SK-N-SH (cell line): ENCODE measurements at regions not wholly inside any gene's neighbourhood (a gene's known extent, or its start where the extent isn't known, plus 50 kb on each side); places are given as distances from the start of the nearest gene placed in this dataset.

Experiments
- CHD2 ChIP-seq: fragments of 150-350 bp; IDR thresholded peaks from 2 replicates; pipeline ENCODE4 v1.6.1; 2018; ENCODE audit warnings: low read length; ENCODE audit not compliant: partially characterized antibody
- CTCF ChIP-seq: fragments of 200-600 bp; sonication (generic); IDR thresholded peaks from 2 replicates; pipeline ENCODE4 v1.6.1; 2017; ENCODE audit warnings: antibody characterized with exemption, mild to moderate bottlenecking, moderate library complexity
- EP300 ChIP-seq, 2 experiments: IDR thresholded peaks; 2 replicates each; pipeline versions ENCODE4 v1.4.0 to v1.6.1; 2012; ENCODE audit warnings: borderline replicate concordance in 1 of 2, low read depth in 1 of 2, low read length in 1 of 2
- EZH2phosphoT487 ChIP-seq: fragments of 200-600 bp; sonication (generic); IDR thresholded peaks from 2 replicates; pipeline ENCODE4 v1.6.1; 2017; ENCODE audit warnings: low read depth, mixed run types, mild to moderate bottlenecking, antibody characterized with exemption, moderate library complexity, borderline replicate concordance
- MXI1 ChIP-seq: IDR thresholded peaks from 2 replicates; pipeline ENCODE4 v1.6.1; 2012; ENCODE audit warnings: mild to moderate bottlenecking, low read depth, low read length, improper control_type of control experiment
- RAD21 ChIP-seq: IDR thresholded peaks from 2 replicates; pipeline ENCODE4 v1.6.1; 2012; ENCODE audit warnings: mild to moderate bottlenecking, low read length
- REST ChIP-seq: IDR thresholded peaks from 2 replicates; pipeline ENCODE4 v1.6.1; 2012; ENCODE audit warnings: mild to moderate bottlenecking, low read depth, low read length, moderate library complexity
- RXRA ChIP-seq: IDR thresholded peaks from 2 replicates; pipeline ENCODE4 v1.4.0; 2012; ENCODE audit warnings: low read depth, mild to moderate bottlenecking, borderline replicate concordance
- TCF12 ChIP-seq: IDR thresholded peaks from 2 replicates; pipeline ENCODE4 v1.4.0; 2012
- TEAD4 ChIP-seq: IDR thresholded peaks from 2 replicates; pipeline ENCODE4 v1.4.0; 2012; ENCODE audit warnings: mild to moderate bottlenecking, borderline replicate concordance; ENCODE audit not compliant: insufficient read depth
- USF2 ChIP-seq: fragments of 150-350 bp; IDR thresholded peaks from 2 replicates; pipeline ENCODE4 v1.6.1; 2017; ENCODE audit warnings: antibody characterized with exemption, low read length, low read depth, borderline replicate concordance
- YY1 ChIP-seq: IDR thresholded peaks from 2 replicates; pipeline ENCODE4 v1.4.0; 2012; ENCODE audit warnings: low read depth, mild to moderate bottlenecking

- no peak for TF ChIP-seq MXI1
- TF ChIP-seq CTCF = no peak
- no peak for TF ChIP-seq RXRA
- no peak for TF ChIP-seq REST
- no peak for TF ChIP-seq TEAD4
- TF ChIP-seq EZH2phosphoT487 = no peak
- TF ChIP-seq RAD21 = no peak
- TF ChIP-seq TCF12 = no peak
- TF ChIP-seq YY1 = no peak
- no peak for TF ChIP-seq USF2
- no peak for TF ChIP-seq CHD2
- no peak for TF ChIP-seq EP300 (IDR thresholded peaks at IDR 0.05; ENCODE audit: borderline replicate concordance in 1 of 2, low read depth in 1 of 2, low read length in 1 of 2)
Measured at GRCh38 chr12:111197376-111197944, 171.4 kb downstream of the PHETA1 start.
